ENCODE measurements at regions not wholly inside any gene's neighbourhood (a gene's known extent, or its start where the extent isn't known, plus 50 kb on each side); places are given as distances from the start of the nearest gene placed in this dataset.

DNA sequence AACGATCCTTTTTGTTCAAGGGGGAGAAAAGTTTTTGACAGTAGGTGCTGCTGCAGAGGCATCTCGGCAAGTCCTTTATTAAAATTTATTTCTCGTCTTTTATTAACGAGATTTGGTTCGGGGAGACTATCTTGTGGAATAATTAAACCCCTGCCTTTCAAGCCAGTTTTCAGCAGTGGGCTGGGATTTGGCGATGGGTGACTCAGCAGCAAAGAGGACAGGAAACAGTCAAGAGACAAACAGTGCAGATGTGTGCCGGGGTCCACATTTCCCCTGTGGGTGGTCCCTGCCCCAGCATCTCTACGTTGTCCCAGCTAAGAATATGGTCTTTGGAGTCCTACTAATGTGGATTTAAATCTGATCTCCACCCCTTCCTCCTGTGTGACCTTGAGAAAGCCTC is 282.8 kb downstream of the CDH26 start:
- TF ChIP-seq, protein P1, sequence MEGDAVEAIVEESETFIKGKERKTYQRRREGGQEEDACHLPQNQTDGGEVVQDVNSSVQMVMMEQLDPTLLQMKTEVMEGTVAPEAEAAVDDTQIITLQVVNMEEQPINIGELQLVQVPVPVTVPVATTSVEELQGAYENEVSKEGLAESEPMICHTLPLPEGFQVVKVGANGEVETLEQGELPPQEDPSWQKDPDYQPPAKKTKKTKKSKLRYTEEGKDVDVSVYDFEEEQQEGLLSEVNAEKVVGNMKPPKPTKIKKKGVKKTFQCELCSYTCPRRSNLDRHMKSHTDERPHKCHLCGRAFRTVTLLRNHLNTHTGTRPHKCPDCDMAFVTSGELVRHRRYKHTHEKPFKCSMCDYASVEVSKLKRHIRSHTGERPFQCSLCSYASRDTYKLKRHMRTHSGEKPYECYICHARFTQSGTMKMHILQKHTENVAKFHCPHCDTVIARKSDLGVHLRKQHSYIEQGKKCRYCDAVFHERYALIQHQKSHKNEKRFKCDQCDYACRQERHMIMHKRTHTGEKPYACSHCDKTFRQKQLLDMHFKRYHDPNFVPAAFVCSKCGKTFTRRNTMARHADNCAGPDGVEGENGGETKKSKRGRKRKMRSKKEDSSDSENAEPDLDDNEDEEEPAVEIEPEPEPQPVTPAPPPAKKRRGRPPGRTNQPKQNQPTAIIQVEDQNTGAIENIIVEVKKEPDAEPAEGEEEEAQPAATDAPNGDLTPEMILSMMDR (conservative IDR thresholded peaks at IDR 0.05; ENCODE audit: low read length): no peak
- no peak for DNase-seq (ENCODE audit: low read depth)
- H3K4me3 ChIP-seq (ENCODE audit: low read length): no peak overlapping the region

DNA sequence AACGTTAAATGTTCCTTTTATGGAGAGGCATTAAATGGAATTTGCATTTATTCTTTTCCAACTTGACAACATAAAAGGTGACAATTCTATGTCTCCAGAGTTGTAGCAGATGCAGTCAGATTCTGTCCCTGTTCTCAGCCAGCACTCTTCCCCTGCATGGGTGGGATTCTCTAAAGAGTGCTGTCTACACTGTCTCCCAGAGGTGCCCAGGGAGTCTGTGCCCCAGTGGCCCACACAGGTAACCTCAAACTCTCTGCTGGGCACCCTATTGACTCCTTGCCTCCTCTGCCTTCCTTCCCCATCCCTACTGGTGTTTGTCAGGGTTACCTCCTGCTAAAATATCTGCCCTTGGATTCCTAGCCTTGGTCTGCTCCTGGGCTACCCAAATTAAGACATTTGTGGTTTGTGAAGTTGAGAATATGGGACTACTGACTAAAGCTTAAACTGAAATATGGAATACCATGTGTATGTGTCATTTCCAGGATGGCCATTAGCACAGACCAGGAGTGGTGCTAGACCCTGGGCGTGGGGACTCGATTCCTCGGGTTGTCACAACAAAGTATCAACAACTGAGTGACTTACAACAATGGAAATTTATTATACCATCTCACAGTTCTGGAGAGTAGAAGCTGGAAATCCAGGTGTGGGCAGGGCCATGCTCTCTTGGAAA is 284.7 kb downstream of the CDH26 start:
- H3K4me3 ChIP-seq (ENCODE audit: low read length): no peak overlapping the region
- peak; percentile 73 for DNase-seq (ENCODE audit: low read depth)
- TF ChIP-seq, protein P1 (conservative IDR thresholded peaks at IDR 0.05; ENCODE audit: low read length): no peak

DNA sequence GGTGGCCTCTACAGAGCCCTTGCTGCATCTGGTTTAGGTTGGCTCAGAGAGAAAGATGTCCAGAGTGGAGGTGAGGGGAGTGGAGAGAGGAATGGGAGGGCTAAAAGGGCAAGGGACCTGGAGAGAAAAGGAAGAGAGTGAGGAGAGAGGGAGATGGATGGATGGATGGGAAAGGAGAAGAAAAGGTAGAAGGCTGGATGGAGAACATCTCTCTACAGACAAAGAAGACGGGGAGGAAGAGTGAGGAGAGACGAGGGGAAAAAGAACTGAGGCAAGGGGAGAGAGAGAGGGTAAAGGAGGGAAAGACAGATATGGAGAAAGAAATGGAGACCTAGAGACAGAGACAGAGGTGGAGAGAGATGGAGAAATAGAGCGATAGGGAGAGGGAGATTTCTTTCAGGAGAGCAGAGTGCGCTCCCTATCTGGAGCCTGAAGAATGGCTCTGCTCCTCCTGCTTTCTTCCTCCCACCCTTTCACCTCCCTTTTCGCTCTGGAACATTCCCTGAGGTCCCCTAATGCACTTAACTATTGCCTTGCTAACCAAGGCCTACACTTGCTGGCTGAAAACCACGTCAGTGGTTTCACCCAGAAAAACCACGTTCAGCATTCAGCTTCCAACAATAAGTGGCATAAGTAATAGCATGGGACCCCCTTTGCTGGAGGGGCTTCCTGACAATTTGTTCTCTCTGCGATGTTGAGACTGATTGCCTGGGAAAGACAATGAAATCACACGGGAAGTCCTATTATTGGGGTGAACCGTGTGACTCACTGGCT is 286.3 kb downstream of the CDH26 start:
- DNase-seq (ENCODE audit: low read depth): no peak
- H3K4me3 ChIP-seq (ENCODE audit: low read length): no peak overlapping the region
- TF ChIP-seq, protein P1 (conservative IDR thresholded peaks at IDR 0.05; ENCODE audit: low read length): no peak

- H3K4me3 ChIP-seq (ENCODE audit: low read length): no peak overlapping the region
- TF ChIP-seq, protein P1 (conservative IDR thresholded peaks at IDR 0.05; ENCODE audit: low read length): no peak
- DNase-seq (ENCODE audit: low read depth): no peak
Measured at GRCh38 chr20:60246751-60247150, 288.5 kb downstream of the CDH26 start.

DNA sequence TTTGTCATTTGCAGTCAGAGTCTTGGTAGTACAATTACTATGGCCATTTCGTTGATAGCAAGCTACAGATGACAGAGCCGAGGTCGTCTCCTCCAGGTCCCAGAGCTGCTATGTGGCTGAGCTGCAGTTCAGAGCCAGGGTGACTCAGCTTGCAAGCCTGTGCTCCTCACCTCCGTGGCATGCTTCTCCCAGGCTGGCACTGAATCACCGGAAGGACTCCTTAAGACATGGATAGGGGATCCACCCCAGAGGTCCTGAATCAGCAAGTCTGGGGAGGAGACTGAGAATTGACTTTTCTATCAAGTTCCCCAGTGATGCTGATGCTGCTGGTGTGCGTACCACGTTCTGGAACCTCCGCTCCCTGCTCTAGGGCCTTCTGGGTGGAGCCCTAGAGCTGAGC is 291.2 kb downstream of the CDH26 start:
- peak; percentile 92 for DNase-seq (ENCODE audit: low read depth)
- TF ChIP-seq, protein P1 (conservative IDR thresholded peaks at IDR 0.05; ENCODE audit: low read length): no peak

DNA sequence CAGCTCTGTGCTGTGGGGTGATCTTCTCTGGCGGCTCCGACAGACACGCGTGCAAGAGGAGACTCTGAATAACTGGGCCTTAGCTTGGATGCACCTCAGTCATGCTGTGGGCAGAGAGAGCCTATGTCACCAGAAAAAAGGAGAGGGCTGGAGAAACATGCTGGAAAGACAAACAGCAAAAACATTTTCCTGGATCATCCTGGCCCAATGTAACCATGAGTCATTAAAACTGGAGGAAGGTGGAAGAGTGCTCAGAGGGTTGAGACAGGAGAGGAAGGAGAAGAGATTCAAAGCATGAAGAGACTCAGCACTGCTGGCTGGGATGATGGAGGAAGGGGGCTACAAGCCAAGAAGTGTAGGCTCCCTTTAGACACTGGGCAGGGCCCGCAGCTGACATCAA is 292.0 kb downstream of the CDH26 start:
- TF ChIP-seq, protein P1 (conservative IDR thresholded peaks at IDR 0.05; ENCODE audit: low read length): no peak
- no peak for DNase-seq (ENCODE audit: low read depth)
- no peak overlapping the region for H3K4me3 ChIP-seq (ENCODE audit: low read length)

More for the DNA sequence above, 291.2 kb downstream of the CDH26 start:
- H3K4me3 ChIP-seq (ENCODE audit: low read length): no peak overlapping the region

DNA sequence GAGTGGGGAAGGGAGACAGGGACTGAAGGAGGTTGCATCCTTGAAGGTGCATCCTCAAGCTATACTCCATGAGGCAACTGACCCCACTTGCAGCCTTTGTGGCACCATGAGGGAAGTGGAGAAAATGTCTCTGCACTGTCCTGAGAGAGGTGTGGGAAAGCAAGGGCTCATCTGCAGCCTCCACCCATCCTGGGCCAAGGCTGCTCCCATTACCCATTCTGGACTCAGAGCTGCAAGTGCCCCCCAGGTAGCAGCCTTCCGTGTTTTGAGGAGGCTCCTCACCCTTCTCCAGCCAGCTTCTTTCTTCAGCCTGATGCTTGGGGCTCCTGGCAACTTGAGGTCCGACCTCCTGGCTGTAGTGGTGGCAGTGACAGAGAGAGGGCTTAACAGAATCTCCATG is 294.6 kb downstream of the CDH26 start:
- TF ChIP-seq, protein P1 (conservative IDR thresholded peaks at IDR 0.05; ENCODE audit: low read length): no peak
- DNase-seq (ENCODE audit: low read depth): no peak
- no peak overlapping the region for H3K4me3 ChIP-seq (ENCODE audit: low read length)

Data from AG10803 (cell line).